Head of caudate nucleus (tissue), 42 donors: ENCODE measurements at regions not wholly inside any gene's neighbourhood (a gene's known extent, or its start where the extent isn't known, plus 50 kb on each side); places are given as distances from the start of the nearest gene placed in this dataset.
A peak's percentile ranks its signal among the peaks of the same experiment; 100 is the strongest.
"Not testable (repeated sequence)": the region's sequence is repeated elsewhere in the genome, so short reads cannot be mapped to it uniquely, and the experiment has no call there.

Experiments
- DNase-seq, 42 donors: peaks; one replicate each; pipeline versions ENCODE4 v3.0.0 to v3.0.0-alpha.2; 2020 to 2021; ENCODE audit warnings: mixed read lengths in 7 of 42
- intact Hi-C: fragments of 100-400 bp; cut with DNase I; formaldehyde crosslinking; loops from one replicate; pipeline ENCODE4 v1.15.0; 2022

- intact Hi-C loops: no loop called here
- no peak for DNase-seq
Observed at GRCh38 chr12:75623631-75624154, 112.3 kb upstream of the KRR1 start.

GRCh38 chr12:75622492-75622891, 111.1 kb upstream of the KRR1 start:
- no peak for DNase-seq
- intact Hi-C loops: no loop called here

- intact Hi-C loops, DNase-seq: not testable (repeated sequence)
Observed at GRCh38 chr12:75614396-75614795, 103.0 kb upstream of the KRR1 start.

- no peak for DNase-seq
- intact Hi-C loops: no loop called here
Observed at GRCh38 chr12:75613981-75614380, 102.6 kb upstream of the KRR1 start.

- intact Hi-C loops: no loop called here
Observed at GRCh38 chr12:75611041-75611440, 99.6 kb upstream of the KRR1 start.

GRCh38 chr12:75606956-75607355, 95.5 kb upstream of the KRR1 start:
- intact Hi-C loops: no loop called here
- no peak for DNase-seq

More at GRCh38 chr12:75611041-75611440, 99.6 kb upstream of the KRR1 start:
- no peak for DNase-seq

GRCh38 chr12:75606151-75606550, 94.7 kb upstream of the KRR1 start:
- intact Hi-C loops: no loop called here

GRCh38 chr12:75603475-75603874, 92.1 kb upstream of the KRR1 start:
- DNase-seq: no peak
- intact Hi-C loops: no loop called here

More at GRCh38 chr12:75606151-75606550, 94.7 kb upstream of the KRR1 start:
- DNase-seq: peak in 1 of 42 donors; percentile 47

GRCh38 chr12:75602106-75602505, 90.7 kb upstream of the KRR1 start:
- DNase-seq: no peak
- intact Hi-C loops: no loop called here

- intact Hi-C loops: no loop called here
- DNase-seq: no peak
Observed at GRCh38 chr12:75600146-75600545, 88.7 kb upstream of the KRR1 start.

- intact Hi-C loops: no loop called here
- DNase-seq: no peak
Observed at GRCh38 chr12:75599061-75599460, 87.7 kb upstream of the KRR1 start.

- DNase-seq: no peak
- intact Hi-C loops: no loop called here
Observed at GRCh38 chr12:75596406-75596805, 85.0 kb upstream of the KRR1 start.

GRCh38 chr12:75592638-75593335, 81.4 kb upstream of the KRR1 start:
- intact Hi-C loops: no loop called here
- no peak for DNase-seq

- no peak for DNase-seq
- intact Hi-C loops: no loop called here
Observed at GRCh38 chr12:75592086-75592485, 80.7 kb upstream of the KRR1 start.

- intact Hi-C loops: no loop called here
- no peak for DNase-seq
Observed at GRCh38 chr12:75591628-75592027, 80.2 kb upstream of the KRR1 start.

- no peak for DNase-seq
- intact Hi-C loops: no loop called here
Observed at GRCh38 chr12:75589801-75590200, 78.4 kb upstream of the KRR1 start.

- no peak for DNase-seq
- intact Hi-C loops: no loop called here
Observed at GRCh38 chr12:75587340-75588106, 76.1 kb upstream of the KRR1 start.

GRCh38 chr12:75585330-75585729, 73.9 kb upstream of the KRR1 start:
- intact Hi-C loops: no loop called here
- no peak for DNase-seq

- no peak for DNase-seq
- intact Hi-C loops: no loop called here
Observed at GRCh38 chr12:75583355-75583754, 71.9 kb upstream of the KRR1 start.

GRCh38 chr12:75581515-75581914, 70.1 kb upstream of the KRR1 start:
- intact Hi-C loops: no loop called here
- no peak for DNase-seq

GRCh38 chr12:75579552-75579951, 68.1 kb upstream of the KRR1 start:
- DNase-seq: no peak
- intact Hi-C loops: no loop called here
